SK-N-MC (cell line): ENCODE measurements at regions not wholly inside any gene's neighbourhood (a gene's known extent, or its start where the extent isn't known, plus 50 kb on each side); places are given as distances from the start of the nearest gene placed in this dataset.

Experiments used
- EZH2 ChIP-seq: fragments of 200-600 bp; sonication (generic); IDR thresholded peaks from one replicate; pipeline ENCODE4 v1.6.1; 2017; ENCODE audit warnings: antibody characterized with exemption
- POLR2AphosphoS5 ChIP-seq: IDR thresholded peaks from 2 replicates; pipeline ENCODE4 v1.6.1; 2012; ENCODE audit warnings: mild to moderate bottlenecking, low read depth, low read length, borderline replicate concordance

- no peak for TF ChIP-seq POLR2AphosphoS5
- TF ChIP-seq EZH2 = no peak
Measured at GRCh38 chr15:91568036-91568435, 285.5 kb upstream of the SLCO3A1 start.
